ENCODE measurements at regions not wholly inside any gene's neighbourhood (a gene's known extent, or its start where the extent isn't known, plus 50 kb on each side); places are given as distances from the start of the nearest gene placed in this dataset.

GRCh38 chr14:99346470-99347080, 74.6 kb upstream of the BCL11B start:
- Histone ChIP-seq H2AFZ (peak overlapping the region; percentile 10; the same call in 1 of the 2 replicates), H4K20me1 (replicated peaks; ENCODE audit: insufficient read depth) (no peaks in the 10 kb centered on the region), H3K4me3 (no peak overlapping the region), H3K27ac (ENCODE audit: low read depth) (no peak overlapping the region), H3K27me3 (ENCODE audit: insufficient read depth) (no peaks in the 10 kb centered on the region), H3K4me1 (ENCODE audit: insufficient read depth) (no peaks in the 10 kb centered on the region), H3K79me2 (replicated peaks; ENCODE audit: insufficient read depth) (no peaks in the 10 kb centered on the region), H3K36me3 (ENCODE audit: insufficient read depth) (no peaks in the 10 kb centered on the region), H3K4me2 (no peak overlapping the region), H3F3A (replicated peaks; ENCODE audit: low read depth) (no peaks in the 10 kb centered on the region), H3K9me2 (ENCODE audit: insufficient read depth) (no peaks in the 10 kb centered on the region)
- TF ChIP-seq CREB1 (CRISPR knock-in tag; IDR thresholded peaks at IDR 0.05; ENCODE audit: low read depth), result no peak
- no peak for TF ChIP-seq REST (IDR thresholded peaks at IDR 0.05; ENCODE audit: unreplicated experiment)
- no peak for TF ChIP-seq ZNF114 (CRISPR knock-in tag; IDR thresholded peaks at IDR 0.05)
- DNase-seq (ENCODE audit: low spot score) (no peak), ATAC-seq (no peak)
- no peaks in the 10 kb centered on the region for H3K9me3 Mint-ChIP-seq
- no peak overlapping the region for H3K27ac Mint-ChIP-seq
- peaks cover 17% of the 10 kb centered on the region for H3K27me3 Mint-ChIP-seq (ENCODE audit: insufficient read depth, low read depth, poor library complexity)
- H3K4me1 Mint-ChIP-seq, result peaks cover 7% of the 10 kb centered on the region; the same call in 2 of the 3 replicates
- no peaks in the 10 kb centered on the region; the same call in 2 of the 3 replicates for H3K36me3 Mint-ChIP-seq (ENCODE audit: low read depth)
- no peak overlapping the region for H3K4me3 Mint-ChIP-seq

DNA sequence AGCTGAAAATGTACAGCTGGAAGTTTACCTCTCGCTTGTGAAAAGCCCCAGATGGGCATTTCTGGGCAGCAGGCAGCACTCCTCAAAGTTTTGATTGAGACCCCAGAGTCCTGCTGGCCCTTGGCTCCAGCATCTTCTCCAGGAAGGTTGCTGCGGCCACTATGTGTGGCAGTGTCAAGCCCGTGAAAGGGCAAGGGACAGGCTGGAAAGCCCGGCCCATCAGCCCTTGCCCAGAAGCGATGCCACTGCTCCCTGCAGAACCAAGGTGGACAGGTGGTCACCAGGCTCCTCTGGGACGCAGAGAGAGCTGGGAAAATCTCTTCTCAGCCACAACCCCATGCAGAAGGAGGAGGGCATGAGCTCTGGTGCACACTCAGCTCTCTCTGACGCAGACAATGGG, 73.5 kb upstream of the BCL11B start:
- ATAC-seq (no peak), DNase-seq (ENCODE audit: low spot score) (no peak)
- Histone ChIP-seq H3F3A (replicated peaks; ENCODE audit: low read depth) (no peaks in the 10 kb centered on the region), H3K4me3 (no peak overlapping the region), H3K4me2 (no peak overlapping the region), H3K36me3 (ENCODE audit: insufficient read depth) (no peaks in the 10 kb centered on the region), H2AFZ (0 out of 2 replicates have a peak overlapping the region, but pooled peaks have one; percentile 18), H3K27ac (ENCODE audit: low read depth) (no peak overlapping the region), H3K4me1 (ENCODE audit: insufficient read depth) (no peaks in the 10 kb centered on the region), H3K79me2 (replicated peaks; ENCODE audit: insufficient read depth) (no peaks in the 10 kb centered on the region), H3K27me3 (ENCODE audit: insufficient read depth) (no peaks in the 10 kb centered on the region), H4K20me1 (replicated peaks; ENCODE audit: insufficient read depth) (no peaks in the 10 kb centered on the region), H3K9me2 (ENCODE audit: insufficient read depth) (no peaks in the 10 kb centered on the region)
- no peak overlapping the region for H3K27ac Mint-ChIP-seq
- H3K4me3 Mint-ChIP-seq, result no peak overlapping the region
- H3K36me3 Mint-ChIP-seq (ENCODE audit: low read depth), result no peaks in the 10 kb centered on the region; the same call in 2 of the 3 replicates
- peaks cover 7% of the 10 kb centered on the region; the same call in 2 of the 3 replicates for H3K4me1 Mint-ChIP-seq
- H3K27me3 Mint-ChIP-seq (ENCODE audit: insufficient read depth, low read depth, poor library complexity), result peaks cover 14% of the 10 kb centered on the region
- no peaks in the 10 kb centered on the region for H3K9me3 Mint-ChIP-seq
- no peak for TF ChIP-seq CREB1 (CRISPR knock-in tag; IDR thresholded peaks at IDR 0.05; ENCODE audit: low read depth)
- TF ChIP-seq ETS1 (IDR thresholded peaks at IDR 0.05), result no peak
- no peak for TF ChIP-seq JUNB (IDR thresholded peaks at IDR 0.05; ENCODE audit: unreplicated experiment)
- no peak for TF ChIP-seq EZH2 (IDR thresholded peaks at IDR 0.05; ENCODE audit: low read depth, unreplicated experiment)
- no peak for TF ChIP-seq ZNF114 (CRISPR knock-in tag; IDR thresholded peaks at IDR 0.05)
- no peak for TF ChIP-seq NANOG (IDR thresholded peaks at IDR 0.05; ENCODE audit: borderline replicate concordance)
- no peak for TF ChIP-seq POLR2AphosphoS5 (IDR thresholded peaks at IDR 0.05; ENCODE audit: low read depth)
- no peak for TF ChIP-seq ZNF331 (CRISPR knock-in tag; IDR thresholded peaks at IDR 0.05; ENCODE audit: low read depth)
- no peak for TF ChIP-seq REST (IDR thresholded peaks at IDR 0.05; ENCODE audit: unreplicated experiment)
